DMS53 treated with DMSO at 0.1 percent for 48 hours (cell line): ENCODE measurements at regions not wholly inside any gene's neighbourhood (a gene's known extent, or its start where the extent isn't known, plus 50 kb on each side); places are given as distances from the start of the nearest gene placed in this dataset.

Experiments used
- DNase-seq: peaks from one replicate; lab custom pipeline; 2025; ENCODE audit not compliant: unreplicated experiment; lab: John Stamatoyannopoulos, UW

DNA sequence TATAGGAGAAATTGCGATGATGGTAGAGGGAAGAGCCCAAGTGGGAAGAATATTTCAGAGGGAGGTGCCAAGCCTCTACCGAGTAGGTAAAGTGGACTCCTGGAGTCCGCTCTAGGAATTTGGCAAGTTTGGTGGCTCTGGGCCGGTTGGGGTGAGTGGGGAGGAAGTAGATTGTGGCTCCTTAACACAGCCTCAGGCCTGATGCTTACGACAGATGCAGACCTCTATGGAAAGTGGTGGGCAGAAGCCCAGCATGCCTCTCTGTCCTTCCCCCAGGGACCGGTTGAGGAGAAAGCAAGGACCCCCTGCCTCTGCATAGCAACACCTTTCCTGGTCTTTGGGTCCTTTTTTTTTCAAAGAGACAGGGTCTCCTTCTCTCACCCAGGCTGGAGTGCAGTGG is 55.9 kb upstream of the SIAH1 start:
- no peak for DNase-seq

DNA sequence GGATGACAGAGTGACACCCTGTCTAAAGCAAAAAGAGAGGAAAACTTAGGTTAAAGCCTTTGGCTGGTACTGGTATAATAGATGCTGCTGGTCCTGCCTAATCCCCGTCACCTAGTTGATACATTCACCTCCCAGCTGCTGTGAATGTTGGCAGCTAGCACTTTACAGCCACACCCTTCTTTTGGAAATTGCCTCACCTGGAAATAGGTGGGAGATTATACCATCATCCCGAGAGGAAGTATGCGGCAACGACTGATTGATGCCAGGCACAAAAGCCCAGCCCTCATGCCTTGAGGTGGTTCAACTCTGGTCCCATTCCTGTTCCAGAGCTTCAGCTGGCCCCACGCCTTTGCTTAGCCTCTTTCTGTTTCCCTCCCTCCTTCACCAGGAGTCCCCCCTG is 53.2 kb upstream of the SIAH1 start:
- DNase-seq: no peak

DNA sequence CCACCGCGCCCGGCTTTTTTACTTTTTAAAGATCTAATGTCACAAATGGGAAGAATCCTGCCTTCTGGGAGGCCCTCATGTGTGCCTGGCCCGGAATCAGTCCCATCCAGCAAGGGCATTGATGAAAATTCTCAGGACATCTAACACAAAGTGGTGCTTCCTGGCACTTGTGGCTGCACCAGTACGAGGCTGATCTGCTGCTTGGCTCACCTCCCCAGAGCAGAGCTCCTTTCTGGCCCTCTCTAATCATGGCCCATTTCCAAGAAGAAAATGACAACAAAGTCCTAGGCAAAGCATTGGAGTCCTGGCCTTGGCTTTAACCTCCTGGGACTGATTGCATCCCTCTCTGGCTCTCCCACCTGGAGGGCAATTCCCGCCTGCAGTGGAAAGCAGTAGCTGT is 50.7 kb upstream of the SIAH1 start:
- DNase-seq: no peak

DNA sequence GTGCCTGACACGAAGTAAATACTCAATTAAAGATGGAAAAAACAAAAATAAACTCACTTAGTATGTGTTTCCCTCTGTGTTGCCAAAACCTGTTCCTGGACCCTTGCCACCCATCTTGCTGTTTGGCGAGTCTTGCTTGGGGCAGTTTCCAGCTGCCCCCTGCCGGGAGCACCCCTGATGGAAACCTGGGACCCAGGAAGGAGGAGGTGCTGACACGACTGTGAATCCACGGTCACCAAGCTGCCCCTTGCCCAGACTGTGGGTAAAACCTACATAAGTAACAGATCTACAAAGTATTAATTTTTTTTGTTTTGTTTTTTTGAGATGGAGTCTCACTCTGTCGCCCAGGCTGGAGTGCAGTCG is 50.1 kb upstream of the SIAH1 start:
- no peak for DNase-seq
